Anterior cingulate cortex (tissue), 58 donors: ENCODE measurements at regions not wholly inside any gene's neighbourhood (a gene's known extent, or its start where the extent isn't known, plus 50 kb on each side); places are given as distances from the start of the nearest gene placed in this dataset.
"Not testable (repeated sequence)": the region's sequence is repeated elsewhere in the genome, so short reads cannot be mapped to it uniquely, and the experiment has no call there.

Source experiments
- DNase-seq, 58 donors: peaks; one replicate each; lab custom pipeline; 2025; lab: John Stamatoyannopoulos, UW

GRCh38 chr6:74891349-74891831 lies 314.5 kb downstream of the COL12A1 start:
- no peak for DNase-seq

- DNase-seq = no peak
Measured at GRCh38 chr6:74889635-74890034, 316.2 kb downstream of the COL12A1 start.

- DNase-seq = not testable (repeated sequence)
Measured at GRCh38 chr6:74888741-74889140, 317.1 kb downstream of the COL12A1 start.

GRCh38 chr6:74879976-74880375 lies 325.9 kb downstream of the COL12A1 start:
- DNase-seq = peak in 1 of 58 donors; percentile 29

GRCh38 chr6:74879234-74879633 lies 326.6 kb downstream of the COL12A1 start:
- no peak for DNase-seq

GRCh38 chr6:74875193-74875592 lies 330.7 kb downstream of the COL12A1 start:
- DNase-seq = no peak

- DNase-seq = no peak
Measured at GRCh38 chr6:74872754-74873476, 332.9 kb downstream of the COL12A1 start.

GRCh38 chr6:74871757-74872156 lies 334.1 kb downstream of the COL12A1 start:
- no peak for DNase-seq

GRCh38 chr6:74870403-74870802 lies 335.4 kb downstream of the COL12A1 start:
- no peak for DNase-seq

- DNase-seq = no peak
Measured at GRCh38 chr6:74867291-74867690, 338.6 kb downstream of the COL12A1 start.

- no peak for DNase-seq
Measured at GRCh38 chr6:74863968-74864367, 341.9 kb downstream of the COL12A1 start.

- no peak for DNase-seq
Measured at GRCh38 chr6:74860456-74860855, 345.4 kb downstream of the COL12A1 start.

- no peak for DNase-seq
Measured at GRCh38 chr6:74857157-74857556, 348.7 kb downstream of the COL12A1 start.

- no peak for DNase-seq
Measured at GRCh38 chr6:74853991-74854390, 351.9 kb downstream of the COL12A1 start.

- DNase-seq = no peak
Measured at GRCh38 chr6:74851596-74851995, 354.3 kb downstream of the COL12A1 start.

GRCh38 chr6:74840953-74841352 lies 364.9 kb downstream of the COL12A1 start:
- no peak for DNase-seq

GRCh38 chr6:74834967-74835366 lies 370.9 kb downstream of the COL12A1 start:
- no peak for DNase-seq

GRCh38 chr6:74826263-74826662 lies 379.6 kb downstream of the COL12A1 start:
- DNase-seq = no peak

GRCh38 chr6:74814440-74814839 lies 391.4 kb downstream of the COL12A1 start:
- DNase-seq = peak in 3 of 58 donors; percentile 1 to 2 (median 2)

GRCh38 chr6:74807674-74808073 lies 398.2 kb downstream of the COL12A1 start:
- no peak for DNase-seq

- no peak for DNase-seq
Measured at GRCh38 chr6:74805916-74806696, 399.7 kb downstream of the COL12A1 start.

- no peak for DNase-seq
Measured at GRCh38 chr6:74798302-74798701, 407.6 kb downstream of the COL12A1 start.
